ENCODE measurements at regions not wholly inside any gene's neighbourhood (a gene's known extent, or its start where the extent isn't known, plus 50 kb on each side); places are given as distances from the start of the nearest gene placed in this dataset.
"Not testable (repeated sequence)": the region's sequence is repeated elsewhere in the genome, so short reads cannot be mapped to it uniquely, and the experiment has no call there.

- Mint-ChIP-seq H3K4me1 (ENCODE audit: low read depth) (no peaks in the 10 kb centered on the region), H3K27ac (no peak overlapping the region), H3K9me3 (peaks cover 10% of the 10 kb centered on the region; the same call in 1 of the 2 replicates), H3K27me3 (ENCODE audit: insufficient read depth) (no peaks in the 10 kb centered on the region), H3K4me3 (no peak overlapping the region), H3K36me3 (ENCODE audit: low read depth) (no peaks in the 10 kb centered on the region)
- TF ChIP-seq CTCF (IDR thresholded peaks at IDR 0.05) = no peak
- DNase-seq = no peak
Measured at GRCh38 chr5:42241636-42242035, 181.6 kb upstream of the GHR start.

- peaks cover 12% of the 10 kb centered on the region for H3K9me3 Mint-ChIP-seq
- no peaks in the 10 kb centered on the region for H3K36me3 Mint-ChIP-seq (ENCODE audit: low read depth)
- H3K27ac Mint-ChIP-seq = no peak overlapping the region
Measured at GRCh38 chr5:42242210-42242609, 181.0 kb upstream of the GHR start.

GRCh38 chr5:42242881-42243485 is 180.3 kb upstream of the GHR start:
- Mint-ChIP-seq H3K36me3 (ENCODE audit: low read depth) (no peaks in the 10 kb centered on the region), H3K27me3 (ENCODE audit: insufficient read depth) (no peaks in the 10 kb centered on the region), H3K9me3 (peaks cover 19% of the 10 kb centered on the region), H3K4me3 (no peak overlapping the region), H3K27ac (no peak overlapping the region), H3K4me1 (ENCODE audit: low read depth) (no peaks in the 10 kb centered on the region)
- no peak for TF ChIP-seq CTCF (IDR thresholded peaks at IDR 0.05)
- no peak for DNase-seq

More at GRCh38 chr5:42242210-42242609, 181.0 kb upstream of the GHR start:
- no peak for TF ChIP-seq CTCF (IDR thresholded peaks at IDR 0.05)
- Mint-ChIP-seq H3K27me3 (ENCODE audit: insufficient read depth) (no peaks in the 10 kb centered on the region), H3K4me1 (ENCODE audit: low read depth) (no peaks in the 10 kb centered on the region), H3K4me3 (no peak overlapping the region)
- no peak for DNase-seq

- DNase-seq = no peak
- Mint-ChIP-seq H3K27ac (no peak overlapping the region), H3K27me3 (ENCODE audit: insufficient read depth) (no peaks in the 10 kb centered on the region; the same call in 1 of the 2 replicates), H3K4me3 (no peak overlapping the region), H3K4me1 (ENCODE audit: low read depth) (no peaks in the 10 kb centered on the region), H3K9me3 (peaks cover 16% of the 10 kb centered on the region), H3K36me3 (ENCODE audit: low read depth) (no peaks in the 10 kb centered on the region)
- no peak for TF ChIP-seq CTCF (IDR thresholded peaks at IDR 0.05)
Measured at GRCh38 chr5:42252306-42252705, 170.9 kb upstream of the GHR start.

GRCh38 chr5:42259914-42260313 is 163.3 kb upstream of the GHR start:
- not testable (repeated sequence) for H3K27me3 Mint-ChIP-seq (ENCODE audit: insufficient read depth); H3K4me3 Mint-ChIP-seq; H3K9me3 Mint-ChIP-seq; H3K27ac Mint-ChIP-seq; H3K4me1 Mint-ChIP-seq (ENCODE audit: low read depth); DNase-seq; H3K36me3 Mint-ChIP-seq (ENCODE audit: low read depth)

- Mint-ChIP-seq H3K27ac (no peak overlapping the region), H3K36me3 (ENCODE audit: low read depth) (no peaks in the 10 kb centered on the region), H3K9me3 (peaks cover 13% of the 10 kb centered on the region), H3K4me1 (ENCODE audit: low read depth) (no peaks in the 10 kb centered on the region), H3K27me3 (ENCODE audit: insufficient read depth) (no peaks in the 10 kb centered on the region), H3K4me3 (no peak overlapping the region)
- no peak for TF ChIP-seq CTCF (IDR thresholded peaks at IDR 0.05)
- no peak for DNase-seq
Measured at GRCh38 chr5:42267091-42267490, 156.1 kb upstream of the GHR start.

GRCh38 chr5:42268170-42268569 is 155.1 kb upstream of the GHR start:
- not testable (repeated sequence) for H3K4me3 Mint-ChIP-seq; H3K36me3 Mint-ChIP-seq (ENCODE audit: low read depth); H3K4me1 Mint-ChIP-seq (ENCODE audit: low read depth); DNase-seq; H3K27ac Mint-ChIP-seq; H3K27me3 Mint-ChIP-seq (ENCODE audit: insufficient read depth)
- peaks cover 14% of the 10 kb centered on the region for H3K9me3 Mint-ChIP-seq
